ENCODE measurements at regions not wholly inside any gene's neighbourhood (a gene's known extent, or its start where the extent isn't known, plus 50 kb on each side); places are given as distances from the start of the nearest gene placed in this dataset.

DNA sequence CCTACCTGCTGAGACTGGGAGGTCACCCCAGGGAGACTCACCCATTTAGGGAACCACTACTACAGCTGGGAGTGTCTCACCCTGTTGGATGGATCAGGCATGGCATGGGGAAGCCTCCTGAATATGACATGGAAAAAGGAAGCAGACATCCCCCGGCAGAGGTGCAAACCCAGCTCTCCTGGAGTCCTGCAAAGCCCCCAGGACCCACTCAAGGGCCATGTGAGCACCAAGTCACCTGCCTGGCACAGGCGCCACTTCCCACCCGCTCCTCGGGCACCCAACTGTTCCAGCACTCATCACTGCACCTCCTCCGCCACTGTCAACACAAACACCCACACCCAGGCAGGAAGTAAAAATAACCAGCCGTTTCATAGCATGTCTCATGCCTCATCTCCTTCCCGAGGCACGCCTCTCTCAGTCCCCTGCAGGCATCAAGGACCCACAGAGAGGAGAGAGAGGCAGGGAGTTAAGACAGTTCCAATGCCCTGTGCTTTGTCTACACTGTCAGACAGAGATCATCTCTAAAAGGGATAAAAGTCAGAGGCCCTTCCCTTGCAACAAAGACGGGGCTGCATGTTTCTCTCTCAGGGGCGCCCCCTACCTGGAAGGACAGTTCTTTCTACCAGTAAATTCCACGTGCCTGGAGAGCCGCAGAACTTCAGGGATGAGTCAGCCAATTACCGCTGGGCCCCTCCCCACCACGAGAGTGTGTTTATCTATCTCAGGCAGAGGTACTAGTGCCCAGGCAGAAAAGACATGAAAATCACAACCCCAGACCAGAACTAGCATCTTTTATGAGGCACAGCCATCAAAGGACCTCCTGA, 150.1 kb upstream of the SOD1 start:
- DNase-seq (ENCODE audit: extremely low spot score) = peak; percentile 81
- ChIA-PET CTCF (no interaction called here), POLR2A (interaction anchor here (2.2 kb wide), 1 partner anchor 50 kb away, joined by 7 read pairs; no protein-coding TSS in a partner anchor)
- peak; percentile 76 for TF ChIP-seq L3MBTL2 (conservative IDR thresholded peaks at IDR 0.05)
- no peak for TF ChIP-seq ARNT (IDR thresholded peaks at IDR 0.05)
- TF ChIP-seq FOXM1 (IDR thresholded peaks at IDR 0.05; ENCODE audit: borderline replicate concordance) = no peak
- no peak for TF ChIP-seq HDGF (IDR thresholded peaks at IDR 0.05; ENCODE audit: borderline replicate concordance)
- no peak for TF ChIP-seq BHLHE40 (IDR thresholded peaks at IDR 0.05; ENCODE audit: borderline replicate concordance)

DNA sequence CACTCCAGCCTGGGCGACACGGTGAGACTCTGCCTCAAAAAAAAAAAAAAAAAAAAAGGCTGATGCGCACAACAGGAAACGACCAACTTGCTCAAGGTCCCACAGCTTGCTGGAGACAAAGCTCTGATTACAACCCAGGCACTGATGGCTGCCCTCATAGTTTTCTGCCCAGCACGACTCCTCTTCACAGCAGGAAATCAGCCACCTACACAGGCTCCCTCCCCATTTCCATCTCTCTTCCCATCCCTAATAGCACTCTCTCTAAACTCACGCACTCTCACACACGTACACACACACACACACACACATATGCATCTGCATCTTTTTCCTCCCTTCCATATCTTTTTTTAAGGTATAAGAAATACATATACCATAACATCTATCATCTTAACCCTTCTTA, 153.5 kb upstream of the SOD1 start:
- DNase-seq (ENCODE audit: extremely low spot score) = no peak
- no peak for TF ChIP-seq SP1 (IDR thresholded peaks at IDR 0.05)
- 0 out of 2 replicates have a peak, but pooled peaks have one; percentile 76 for TF ChIP-seq ZNF384 (IDR thresholded peaks at IDR 0.05)
- TF ChIP-seq, protein P1, sequence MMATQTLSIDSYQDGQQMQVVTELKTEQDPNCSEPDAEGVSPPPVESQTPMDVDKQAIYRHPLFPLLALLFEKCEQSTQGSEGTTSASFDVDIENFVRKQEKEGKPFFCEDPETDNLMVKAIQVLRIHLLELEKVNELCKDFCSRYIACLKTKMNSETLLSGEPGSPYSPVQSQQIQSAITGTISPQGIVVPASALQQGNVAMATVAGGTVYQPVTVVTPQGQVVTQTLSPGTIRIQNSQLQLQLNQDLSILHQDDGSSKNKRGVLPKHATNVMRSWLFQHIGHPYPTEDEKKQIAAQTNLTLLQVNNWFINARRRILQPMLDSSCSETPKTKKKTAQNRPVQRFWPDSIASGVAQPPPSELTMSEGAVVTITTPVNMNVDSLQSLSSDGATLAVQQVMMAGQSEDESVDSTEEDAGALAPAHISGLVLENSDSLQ (IDR thresholded peaks at IDR 0.05) = no peak
- no peak for TF ChIP-seq TARDBP (IDR thresholded peaks at IDR 0.05)
- TF ChIP-seq FOXA1 (IDR thresholded peaks at IDR 0.05) = no peak
- TF ChIP-seq CTBP1 (IDR thresholded peaks at IDR 0.05; ENCODE audit: borderline replicate concordance) = no peak
- CTCF ChIA-PET = interaction anchor here (0.8 kb wide), 1 partner anchor 46 kb away, joined by 5 read pairs; no protein-coding TSS in a partner anchor
- POLR2A ChIA-PET = no interaction called here

DNA sequence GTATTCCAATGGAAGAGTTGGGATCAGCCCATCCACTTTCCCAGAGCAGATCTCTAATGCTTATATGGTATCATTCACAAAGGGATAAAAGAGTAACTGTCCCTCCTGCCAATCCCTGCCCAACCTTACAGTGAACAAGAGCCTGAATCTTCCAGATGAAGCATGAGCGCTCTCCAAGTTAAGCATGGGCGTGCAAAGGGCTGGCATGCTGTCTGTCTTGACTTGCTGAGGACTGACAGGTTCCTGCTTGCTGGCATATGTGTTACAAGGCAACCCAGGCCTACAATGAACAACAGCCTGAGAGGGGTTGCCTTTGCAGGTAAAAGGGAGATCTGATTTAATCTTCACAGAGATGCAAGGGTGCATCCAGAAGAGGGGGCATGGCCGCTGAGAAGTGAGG, 155.6 kb upstream of the SOD1 start:
- TF ChIP-seq LEF1 (IDR thresholded peaks at IDR 0.05; ENCODE audit: borderline replicate concordance) (no peak), SP1 (IDR thresholded peaks at IDR 0.05) (no peak), FOXA1 (IDR thresholded peaks at IDR 0.05) (no peak), NFRKB (IDR thresholded peaks at IDR 0.05) (no peak), HDGF (IDR thresholded peaks at IDR 0.05; ENCODE audit: borderline replicate concordance) (no peak), ELF4 (IDR thresholded peaks at IDR 0.05) (no peak), L3MBTL2 (conservative IDR thresholded peaks at IDR 0.05) (no peak), SUZ12 (IDR thresholded peaks at IDR 0.05) (no peak), CTBP1 (IDR thresholded peaks at IDR 0.05; ENCODE audit: borderline replicate concordance) (no peak), ZNF384 (IDR thresholded peaks at IDR 0.05) (no peak), ARNT (IDR thresholded peaks at IDR 0.05) (no peak), FOXK2 (IDR thresholded peaks at IDR 0.05) (no peak), FOXM1 (IDR thresholded peaks at IDR 0.05; ENCODE audit: borderline replicate concordance) (no peak), TARDBP (IDR thresholded peaks at IDR 0.05) (no peak), BHLHE40 (IDR thresholded peaks at IDR 0.05; ENCODE audit: borderline replicate concordance) (no peak)
- TF ChIP-seq, protein P1 (IDR thresholded peaks at IDR 0.05) = no peak
- ChIA-PET POLR2A (no interaction called here), CTCF (no interaction called here)
- no peak for DNase-seq (ENCODE audit: extremely low spot score)

DNA sequence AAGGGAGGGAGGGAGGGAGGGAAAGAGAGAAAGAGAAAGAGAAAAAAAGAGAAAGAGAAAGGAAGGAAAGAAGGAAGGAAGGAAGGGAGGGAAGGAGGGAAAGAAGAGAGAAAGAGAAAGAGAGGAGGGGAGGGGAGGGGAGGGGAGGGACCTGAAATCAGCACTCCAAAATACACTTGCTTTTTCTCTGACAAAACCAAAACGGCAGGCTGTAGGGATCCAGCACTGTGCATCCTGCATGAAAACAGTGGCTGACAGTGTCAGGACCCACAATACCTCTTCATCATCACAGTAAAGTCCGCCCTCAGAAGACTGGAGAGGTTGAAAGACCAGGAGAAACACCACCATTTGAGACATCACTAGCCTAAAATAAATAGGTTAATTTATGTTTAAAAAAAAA, 156.0 kb upstream of the SOD1 start:
- TF ChIP-seq FOXM1 (IDR thresholded peaks at IDR 0.05; ENCODE audit: borderline replicate concordance) (no peak), SP1 (IDR thresholded peaks at IDR 0.05) (no peak), CTBP1 (IDR thresholded peaks at IDR 0.05; ENCODE audit: borderline replicate concordance) (no peak), FOXA1 (IDR thresholded peaks at IDR 0.05) (no peak), ELF4 (IDR thresholded peaks at IDR 0.05) (no peak), NFRKB (IDR thresholded peaks at IDR 0.05) (no peak), SUZ12 (IDR thresholded peaks at IDR 0.05) (no peak), L3MBTL2 (conservative IDR thresholded peaks at IDR 0.05) (no peak), ZNF384 (IDR thresholded peaks at IDR 0.05) (no peak), ARNT (IDR thresholded peaks at IDR 0.05) (no peak), FOXK2 (IDR thresholded peaks at IDR 0.05) (no peak), HDGF (IDR thresholded peaks at IDR 0.05; ENCODE audit: borderline replicate concordance) (no peak), BHLHE40 (IDR thresholded peaks at IDR 0.05; ENCODE audit: borderline replicate concordance) (no peak), LEF1 (IDR thresholded peaks at IDR 0.05; ENCODE audit: borderline replicate concordance) (no peak), TARDBP (IDR thresholded peaks at IDR 0.05) (no peak)
- TF ChIP-seq, protein P1 (IDR thresholded peaks at IDR 0.05) = no peak
- ChIA-PET POLR2A (no interaction called here), CTCF (no interaction called here)
- no peak for DNase-seq (ENCODE audit: extremely low spot score)

DNA sequence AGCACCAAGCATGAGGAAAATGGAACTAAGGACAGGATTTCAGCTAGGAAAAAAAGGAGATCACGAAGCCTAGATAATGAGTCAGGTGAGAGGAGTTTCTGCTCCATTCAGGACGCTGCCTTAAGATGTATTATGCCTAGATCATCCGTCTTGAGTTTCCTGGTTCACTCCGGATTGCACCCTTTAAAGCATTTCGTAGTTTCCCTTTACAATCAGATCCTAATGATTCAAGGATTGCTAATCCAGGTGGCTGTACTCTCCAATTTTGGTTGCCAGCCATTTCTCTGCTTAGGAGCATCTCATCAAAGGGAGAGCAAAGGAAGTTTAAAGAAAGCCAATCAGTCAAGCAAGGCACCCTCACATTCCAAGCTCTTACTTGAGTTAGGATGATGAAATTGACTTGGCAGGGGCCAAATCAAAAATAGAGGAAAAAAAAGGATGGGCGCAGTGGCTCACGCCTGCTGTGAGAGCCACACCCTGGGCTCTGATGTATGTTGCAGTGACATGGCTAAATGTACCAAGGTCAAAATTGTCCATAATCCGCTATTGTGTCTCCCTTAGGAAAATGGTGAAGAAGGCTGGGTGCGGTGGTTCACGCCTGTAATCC, 156.9 kb upstream of the SOD1 start:
- DNase-seq (ENCODE audit: extremely low spot score) = no peak
- TF ChIP-seq ARNT (IDR thresholded peaks at IDR 0.05) (no peak), L3MBTL2 (conservative IDR thresholded peaks at IDR 0.05) (no peak), FOXA1 (IDR thresholded peaks at IDR 0.05) (no peak), LEF1 (IDR thresholded peaks at IDR 0.05; ENCODE audit: borderline replicate concordance) (no peak), BHLHE40 (IDR thresholded peaks at IDR 0.05; ENCODE audit: borderline replicate concordance) (no peak), SP1 (IDR thresholded peaks at IDR 0.05) (no peak), CTBP1 (IDR thresholded peaks at IDR 0.05; ENCODE audit: borderline replicate concordance) (no peak), FOXM1 (IDR thresholded peaks at IDR 0.05; ENCODE audit: borderline replicate concordance) (no peak), TARDBP (IDR thresholded peaks at IDR 0.05) (no peak), HDGF (IDR thresholded peaks at IDR 0.05; ENCODE audit: borderline replicate concordance) (no peak), ZNF384 (IDR thresholded peaks at IDR 0.05) (no peak), ELF4 (IDR thresholded peaks at IDR 0.05) (no peak), NFRKB (IDR thresholded peaks at IDR 0.05) (no peak), SUZ12 (IDR thresholded peaks at IDR 0.05) (no peak), FOXK2 (IDR thresholded peaks at IDR 0.05) (no peak)
- TF ChIP-seq, protein P1 (IDR thresholded peaks at IDR 0.05) = no peak
- ChIA-PET POLR2A (no interaction called here), CTCF (no interaction called here)

Measured in HEK293T (cell line).